CD1c-positive myeloid dendritic cell (primary cell): ENCODE measurements at regions not wholly inside any gene's neighbourhood (a gene's known extent, or its start where the extent isn't known, plus 50 kb on each side); places are given as distances from the start of the nearest gene placed in this dataset.
"Not testable (repeated sequence)": the region's sequence is repeated elsewhere in the genome, so short reads cannot be mapped to it uniquely, and the experiment has no call there.

Source experiments
- DNase-seq: peaks from one replicate; pipeline ENCODE4 v3.0.0-alpha.2; 2016; ENCODE audit errors: extremely low spot score

DNA sequence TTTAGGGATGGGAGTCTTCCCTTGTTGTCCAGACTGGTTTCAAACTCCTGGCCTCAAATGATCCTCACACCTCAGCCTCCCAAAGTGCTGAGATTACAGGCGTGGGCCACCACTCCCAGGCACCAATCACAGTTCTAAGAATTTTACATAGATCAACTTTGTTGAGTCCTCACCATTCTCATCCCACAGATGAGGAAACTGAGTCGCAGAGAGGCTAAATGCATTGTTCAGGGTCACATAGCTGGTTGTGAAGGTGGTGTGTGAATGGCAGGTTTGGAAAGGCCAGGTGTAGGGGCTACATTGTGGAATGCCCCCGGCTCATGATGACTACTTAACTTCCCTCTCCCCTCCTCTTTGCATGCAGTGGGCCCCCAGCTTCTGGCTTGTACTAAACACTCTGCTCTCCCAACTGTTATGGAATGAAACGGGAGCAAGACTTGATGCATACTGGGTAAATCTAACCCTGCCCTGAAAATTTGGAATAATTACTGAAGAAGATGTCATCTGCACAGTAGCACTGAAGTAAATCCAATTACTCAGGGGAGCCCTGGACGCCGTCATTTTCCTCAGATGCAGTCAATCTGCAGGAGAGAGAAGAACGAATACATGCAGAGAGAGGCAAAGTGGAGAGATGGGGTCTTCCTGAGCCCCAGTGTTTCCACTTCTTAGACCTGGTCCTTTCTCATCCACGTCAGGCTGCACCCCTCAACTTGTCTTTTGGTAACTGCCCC lies 102.3 kb upstream of the ZNF217 start:
- no peak for DNase-seq

GRCh38 chr20:53693262-53693871 lies 99.7 kb upstream of the ZNF217 start:
- no peak for DNase-seq

GRCh38 chr20:53692465-53693067 lies 98.9 kb upstream of the ZNF217 start:
- peak; percentile 86 for DNase-seq

- no peak for DNase-seq
These were observed 98.2 kb upstream of the ZNF217 start for GRCh38 chr20:53691811-53692192.

DNA sequence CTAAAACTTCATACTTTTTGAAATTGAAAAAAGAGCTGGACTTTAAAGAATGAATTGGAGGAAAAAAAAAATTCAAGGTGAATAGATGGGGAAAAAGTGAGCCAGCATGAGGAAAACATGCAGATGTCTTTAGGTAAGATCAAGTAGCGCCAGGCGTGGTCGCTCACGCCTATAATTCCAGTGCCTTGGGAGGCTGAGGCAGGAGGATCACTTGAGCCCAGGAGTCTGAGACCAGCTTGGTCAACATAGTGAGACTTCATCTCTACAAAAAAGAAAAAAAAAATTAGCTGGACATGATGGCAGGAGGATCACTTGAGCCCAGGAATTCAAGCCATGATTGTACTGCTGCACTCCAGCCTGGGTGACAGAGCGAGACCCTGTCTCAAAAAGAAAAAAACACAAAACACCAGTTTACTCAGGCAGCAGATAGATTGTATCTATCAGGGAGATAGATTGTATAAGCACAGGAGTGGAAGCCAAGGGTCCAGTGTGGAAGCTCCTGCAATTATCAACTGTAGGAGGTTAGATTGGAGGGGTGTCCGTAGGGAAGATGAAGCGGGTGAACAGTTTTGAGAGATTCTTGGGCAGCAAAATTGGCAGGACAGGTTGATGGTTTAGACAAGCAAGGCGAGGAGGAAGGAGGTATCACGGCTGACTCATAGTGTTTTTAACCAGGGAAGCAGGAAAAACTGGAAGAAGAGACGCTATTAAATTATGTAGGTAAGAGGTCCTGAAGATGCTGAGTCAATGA lies 97.6 kb upstream of the ZNF217 start:
- DNase-seq = no peak

- DNase-seq = no peak
These were observed 94.4 kb upstream of the ZNF217 start for GRCh38 chr20:53688085-53688484.

DNA sequence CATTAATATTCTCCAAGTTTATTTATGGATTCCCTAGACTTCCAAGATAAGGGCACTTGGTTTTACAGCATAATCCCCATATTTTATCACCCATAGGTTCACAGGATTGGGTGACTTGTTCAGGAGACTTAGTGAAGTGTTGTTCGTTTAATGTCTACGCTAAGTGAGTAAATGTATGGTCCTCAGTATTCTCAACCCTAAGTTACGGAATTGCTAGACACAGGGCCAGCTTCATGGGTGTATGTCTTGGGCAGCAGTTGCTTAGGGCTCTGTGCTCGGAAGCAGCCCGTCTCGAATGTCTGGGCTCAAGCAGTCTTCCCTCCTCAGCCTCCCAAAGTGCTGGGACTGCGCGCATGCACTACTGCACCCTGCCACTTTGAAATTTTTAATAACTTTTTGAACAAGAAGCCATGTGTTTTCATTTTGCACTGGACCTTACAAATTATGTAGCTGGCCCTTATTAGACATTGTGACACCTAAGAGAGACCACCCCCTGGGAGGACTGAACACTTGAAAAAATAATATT lies 91.5 kb upstream of the ZNF217 start:
- no peak for DNase-seq

- no peak for DNase-seq
These were observed 89.9 kb upstream of the ZNF217 start for GRCh38 chr20:53683506-53683905.

- DNase-seq = no peak
These were observed 87.9 kb upstream of the ZNF217 start for GRCh38 chr20:53681352-53682212.

- DNase-seq = no peak
These were observed 86.1 kb upstream of the ZNF217 start for GRCh38 chr20:53679597-53680309.

DNA sequence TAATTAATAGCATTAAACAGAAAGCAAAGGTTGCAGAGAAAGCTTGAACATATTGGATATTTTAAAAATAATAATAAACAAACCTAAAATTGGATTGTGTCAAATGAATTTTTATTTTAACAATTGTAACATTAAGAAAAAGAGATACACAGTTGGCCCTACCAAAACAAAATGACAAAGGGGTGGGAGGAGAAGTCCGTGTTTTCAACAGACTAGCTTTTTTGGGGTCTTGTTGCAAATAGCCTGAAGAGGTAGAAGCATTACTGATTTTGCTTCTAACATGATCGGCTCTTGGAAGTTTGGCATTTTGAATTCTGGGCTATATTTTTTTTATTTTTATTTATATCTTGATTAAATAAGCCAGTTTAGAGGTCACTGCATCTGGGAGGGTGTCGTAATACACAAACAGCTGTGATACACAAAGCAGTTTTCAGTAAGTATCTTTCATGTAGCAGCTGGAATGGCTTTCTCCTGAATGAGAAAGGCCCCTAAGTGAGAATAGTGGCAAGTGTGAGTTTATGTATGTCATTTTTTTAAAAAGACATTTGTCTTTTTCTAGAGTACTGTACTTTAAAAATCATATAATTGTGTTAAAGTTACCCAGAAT lies 85.5 kb upstream of the ZNF217 start:
- DNase-seq = no peak

DNA sequence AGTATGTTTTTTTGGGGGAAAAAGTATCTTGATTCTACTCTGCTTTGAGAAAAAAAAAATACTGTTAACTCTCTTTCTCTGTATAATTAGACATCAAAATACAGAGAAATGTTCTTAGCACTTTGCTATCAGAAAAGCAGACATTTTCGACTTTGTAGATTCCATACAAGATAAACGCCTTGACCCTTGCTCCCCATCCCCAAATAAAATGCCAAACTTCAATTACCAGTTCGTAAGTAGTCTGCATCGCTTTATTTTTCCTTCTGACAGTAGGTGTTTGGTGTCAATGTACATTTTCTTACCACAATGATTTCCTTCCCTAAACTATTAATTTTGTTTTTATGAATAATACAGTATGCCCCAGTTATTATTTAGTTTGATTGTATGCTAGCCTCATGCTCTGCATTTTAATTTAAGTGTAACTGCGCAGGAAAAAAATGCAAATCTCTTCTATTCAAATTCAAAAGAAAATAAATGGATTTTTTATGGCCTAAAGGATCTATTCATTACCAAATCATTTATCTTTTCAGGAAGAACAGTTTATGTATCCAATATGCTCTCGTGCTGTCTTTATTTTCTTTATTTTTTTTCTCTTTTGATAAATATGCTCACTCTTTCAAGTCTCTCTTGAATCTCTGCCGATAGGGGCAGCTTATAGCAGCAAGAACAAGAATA lies 84.8 kb upstream of the ZNF217 start:
- DNase-seq = no peak

DNA sequence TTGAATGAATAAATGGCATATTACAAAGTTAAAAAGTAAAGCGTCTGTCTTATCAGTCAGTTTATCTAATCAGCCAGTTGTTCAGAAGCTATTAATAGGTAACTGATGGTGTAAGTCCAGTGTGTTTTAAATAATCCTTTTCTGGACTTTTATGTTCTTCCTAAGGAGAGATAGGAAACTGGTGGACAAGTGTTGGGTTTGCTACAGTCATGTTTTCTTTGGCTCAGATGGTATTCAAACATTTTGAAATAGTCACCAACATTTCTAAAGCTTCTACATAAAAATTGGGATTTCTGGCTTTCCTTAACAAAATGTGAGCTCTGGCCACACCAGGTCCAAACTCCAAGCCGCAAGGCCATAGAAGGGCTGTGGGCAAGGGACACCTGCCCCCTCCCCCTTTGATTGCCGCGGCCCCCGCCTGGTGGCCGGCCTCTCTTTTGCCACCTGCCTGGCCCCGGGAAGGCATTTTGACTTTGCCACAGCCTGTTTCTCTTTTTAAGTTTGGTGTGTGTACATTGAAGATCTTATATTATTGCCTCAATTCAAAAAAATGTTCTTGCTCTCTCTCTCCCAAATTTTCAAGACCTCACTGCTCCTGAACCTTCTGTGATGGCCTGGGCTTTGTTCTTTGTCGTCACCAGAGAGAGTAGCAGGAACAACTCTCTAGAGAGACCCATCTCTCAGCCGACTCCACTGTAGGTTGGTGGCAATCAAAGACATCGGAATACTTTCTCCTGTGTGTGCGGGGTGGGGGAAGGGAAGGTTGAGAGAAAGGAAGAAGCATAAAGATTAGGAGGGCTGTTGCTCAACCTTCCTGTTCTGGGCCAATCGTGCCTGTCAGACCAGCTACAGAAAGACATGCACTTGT lies 84.0 kb upstream of the ZNF217 start:
- no peak for DNase-seq

- no peak for DNase-seq
These were observed 83.3 kb upstream of the ZNF217 start for GRCh38 chr20:53676987-53677386.

DNA sequence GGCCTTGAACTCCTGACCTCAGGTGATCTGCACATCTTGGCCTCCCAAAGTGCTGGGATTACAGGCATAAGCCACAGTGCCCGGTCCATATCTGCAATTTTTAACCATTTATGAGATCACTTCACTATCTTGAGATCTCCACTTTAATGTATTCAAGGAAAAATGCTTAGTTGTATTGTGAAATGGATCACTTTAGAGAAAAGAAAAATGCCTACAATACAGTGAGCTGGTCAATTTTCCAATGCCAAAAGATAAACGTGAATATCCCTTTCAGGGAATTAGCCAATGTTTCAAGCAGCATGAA lies 82.8 kb upstream of the ZNF217 start:
- DNase-seq = no peak

DNA sequence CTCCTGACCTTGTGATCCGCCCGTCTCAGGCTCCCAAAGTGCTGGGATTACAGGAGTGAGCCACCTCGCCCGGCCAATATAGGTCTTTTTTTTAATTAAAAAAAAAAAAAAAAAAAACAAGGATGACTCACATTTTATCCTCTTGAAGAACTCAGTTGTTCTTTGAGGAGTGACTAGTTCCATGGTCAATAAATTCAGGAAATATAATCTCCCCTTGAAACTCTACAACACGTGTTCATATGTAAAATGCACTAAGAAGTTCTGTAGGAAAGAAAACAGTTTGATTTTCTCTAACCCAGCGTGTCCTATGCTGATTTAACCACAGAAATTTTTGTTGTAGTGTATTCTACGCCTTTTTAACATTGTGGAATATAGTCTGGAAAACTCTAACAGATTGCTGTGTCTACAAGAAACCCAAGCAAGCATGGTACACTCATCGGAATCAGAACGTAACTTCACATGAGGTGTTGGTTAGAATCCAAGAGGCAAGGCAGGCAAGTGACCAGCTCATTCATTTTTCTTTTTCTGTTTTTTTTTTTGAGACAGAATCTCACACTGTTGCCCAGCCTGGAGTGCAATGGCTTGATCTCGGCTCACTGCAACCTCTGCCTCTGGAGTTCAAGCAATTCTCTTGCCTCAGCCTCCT lies 79.0 kb upstream of the ZNF217 start:
- no peak for DNase-seq

- DNase-seq = no peak
These were observed 77.7 kb upstream of the ZNF217 start for GRCh38 chr20:53671370-53671769.

DNA sequence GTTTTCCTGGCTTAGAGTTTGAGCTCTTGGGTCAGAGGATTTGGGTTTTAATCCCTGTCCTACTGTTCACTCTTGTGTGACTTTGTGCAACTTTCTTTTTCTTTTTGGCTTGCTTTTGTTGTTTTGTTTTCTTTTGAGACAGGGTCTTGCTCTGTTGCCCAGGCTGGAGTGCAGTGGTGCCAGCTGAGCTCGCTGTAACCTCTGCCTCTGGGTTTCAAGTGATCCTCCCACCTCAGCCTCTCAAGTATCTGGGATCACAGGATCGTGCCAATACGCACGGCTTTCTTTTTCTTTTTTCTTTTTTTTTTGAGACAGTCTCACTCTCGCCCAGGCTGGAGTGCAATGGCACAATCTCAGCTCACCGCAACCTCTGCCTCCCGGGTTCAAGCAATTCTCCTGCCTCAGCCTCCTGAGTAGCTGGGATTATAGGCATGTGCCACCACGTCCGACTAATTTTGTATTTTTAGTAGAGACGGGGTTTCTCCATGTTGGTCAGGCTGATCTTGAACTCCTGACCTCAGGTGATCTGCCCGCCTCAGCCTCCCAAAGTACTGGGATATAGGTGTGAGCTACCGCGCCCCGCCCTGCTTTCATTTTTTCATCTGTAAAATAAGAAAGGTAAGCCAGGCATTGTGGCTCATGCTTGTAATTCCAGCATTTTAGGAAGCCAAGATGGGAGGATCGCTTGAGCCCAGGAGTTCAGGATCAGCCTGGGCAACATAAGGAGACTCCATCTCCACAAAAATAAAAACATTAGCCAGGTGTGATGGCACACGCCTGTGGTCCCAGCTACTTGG lies 76.1 kb upstream of the ZNF217 start:
- DNase-seq = not testable (repeated sequence)
